ENCODE measurements at regions not wholly inside any gene's neighbourhood (a gene's known extent, or its start where the extent isn't known, plus 50 kb on each side); places are given as distances from the start of the nearest gene placed in this dataset.
"Not testable (repeated sequence)": the region's sequence is repeated elsewhere in the genome, so short reads cannot be mapped to it uniquely, and the experiment has no call there.

DNA sequence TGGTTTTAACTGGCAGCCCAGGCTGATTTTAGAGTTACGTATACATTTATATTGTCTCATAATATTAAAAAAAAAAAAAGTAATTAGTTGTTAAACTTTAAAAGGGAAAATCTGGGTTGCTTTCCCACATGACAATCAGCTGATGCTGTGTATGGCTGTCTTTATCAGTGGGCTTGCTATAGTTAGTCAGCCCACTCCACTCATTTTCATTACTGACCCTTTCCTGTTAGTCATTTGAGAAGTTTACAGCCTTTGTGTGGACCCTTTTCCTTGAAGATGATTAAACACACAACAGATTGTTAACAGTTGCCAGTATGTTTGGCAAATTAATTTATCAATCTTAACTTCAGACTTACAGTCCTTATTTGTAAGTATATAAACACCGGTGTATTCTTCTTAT lies 164.5 kb upstream of the AGR3 start:
- Histone ChIP-seq H4K20me1 (ENCODE audit: insufficient read depth) (no peaks in the 10 kb centered on the region), H3K36me3 (ENCODE audit: insufficient read depth) (no peaks in the 10 kb centered on the region), H3K27ac (no peak overlapping the region), H3K4me1 (ENCODE audit: low read depth, poor library complexity, severe bottlenecking) (no peaks in the 10 kb centered on the region), H3K4me3 (IDR thresholded peaks at IDR 0.05; ENCODE audit: insufficient read depth, low read depth, low read length) (no peak overlapping the region), H3K4me2 (no peak overlapping the region), H3K9ac (no peak overlapping the region), H3K27me3 (ENCODE audit: insufficient read depth, low read depth) (no peaks in the 10 kb centered on the region), H3K79me2 (ENCODE audit: insufficient read depth, low read depth) (no peaks in the 10 kb centered on the region), H2AFZ (ENCODE audit: low read depth) (no peak overlapping the region)
- TF ChIP-seq CTCF (conservative IDR thresholded peaks at IDR 0.05; ENCODE audit: low read depth, low read length) = no peak

GRCh38 chr7:17046666-17047065 lies 164.9 kb upstream of the AGR3 start:
- no peak overlapping the region for H3K27ac ChIP-seq
- no peak for TF ChIP-seq CTCF (conservative IDR thresholded peaks at IDR 0.05; ENCODE audit: low read depth, low read length)
- no peaks in the 10 kb centered on the region for H3K4me1 ChIP-seq (ENCODE audit: low read depth, poor library complexity, severe bottlenecking)
- no peak overlapping the region for H3K4me2 ChIP-seq
- no peak overlapping the region for H2AFZ ChIP-seq (ENCODE audit: low read depth)
- no peaks in the 10 kb centered on the region for H4K20me1 ChIP-seq (ENCODE audit: insufficient read depth)
- H3K36me3 ChIP-seq (ENCODE audit: insufficient read depth) = no peaks in the 10 kb centered on the region
- no peak overlapping the region for H3K4me3 ChIP-seq (IDR thresholded peaks at IDR 0.05; ENCODE audit: insufficient read depth, low read depth, low read length)
- H3K9ac ChIP-seq = no peak overlapping the region
- H3K79me2 ChIP-seq (ENCODE audit: insufficient read depth, low read depth) = no peaks in the 10 kb centered on the region
- no peaks in the 10 kb centered on the region for H3K27me3 ChIP-seq (ENCODE audit: insufficient read depth, low read depth)

DNA sequence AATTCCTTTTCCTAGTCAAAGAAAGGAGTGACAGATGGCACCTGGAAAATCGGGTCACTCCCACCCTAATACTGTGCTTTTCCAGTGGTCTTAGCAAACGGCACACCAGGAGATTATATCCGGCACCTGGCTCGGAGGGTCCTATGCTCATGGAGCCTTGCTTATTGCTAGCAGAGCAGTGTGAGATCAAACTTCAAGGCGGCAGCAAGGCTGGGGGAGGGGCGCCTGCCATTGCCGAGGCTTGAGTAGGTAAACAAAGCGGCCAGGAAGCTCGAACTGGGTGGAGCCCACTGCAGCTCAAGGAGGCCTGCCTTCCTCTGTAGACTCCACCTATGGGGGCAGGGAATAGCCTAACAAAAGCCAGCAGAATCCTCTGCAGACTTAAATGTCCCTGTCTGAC lies 171.4 kb upstream of the AGR3 start:
- not testable (repeated sequence) for H3K27me3 ChIP-seq (ENCODE audit: insufficient read depth, low read depth); H3K36me3 ChIP-seq (ENCODE audit: insufficient read depth); H3K4me3 ChIP-seq (IDR thresholded peaks at IDR 0.05; ENCODE audit: insufficient read depth, low read depth, low read length); H3K9ac ChIP-seq; H2AFZ ChIP-seq (ENCODE audit: low read depth); H3K27ac ChIP-seq; H3K4me1 ChIP-seq (ENCODE audit: low read depth, poor library complexity, severe bottlenecking); H3K79me2 ChIP-seq (ENCODE audit: insufficient read depth, low read depth); H4K20me1 ChIP-seq (ENCODE audit: insufficient read depth); H3K4me2 ChIP-seq

DNA sequence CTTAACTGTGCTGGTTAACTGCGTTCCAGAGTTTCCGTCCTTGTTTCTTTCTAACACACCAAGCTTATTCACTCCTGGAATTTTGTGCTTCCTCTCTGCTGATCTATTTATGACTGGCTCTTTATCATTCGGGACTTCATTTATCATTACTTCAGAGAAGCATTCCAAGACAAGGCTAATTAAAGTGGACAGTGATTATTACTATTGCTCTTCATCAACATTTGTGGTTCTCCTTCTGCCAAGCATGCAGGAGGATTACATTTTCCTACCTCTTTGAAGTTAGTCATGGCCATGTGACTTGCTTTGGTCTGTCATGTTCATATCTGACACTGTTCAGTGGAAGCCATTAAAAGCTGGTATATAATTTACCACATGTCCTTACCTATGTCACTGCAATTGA lies 172.4 kb upstream of the AGR3 start:
- Histone ChIP-seq H3K9ac (no peak overlapping the region), H3K36me3 (ENCODE audit: insufficient read depth) (no peaks in the 10 kb centered on the region), H3K4me1 (ENCODE audit: low read depth, poor library complexity, severe bottlenecking) (no peaks in the 10 kb centered on the region), H3K4me2 (no peak overlapping the region), H2AFZ (ENCODE audit: low read depth) (no peak overlapping the region), H3K27ac (no peak overlapping the region), H3K4me3 (IDR thresholded peaks at IDR 0.05; ENCODE audit: insufficient read depth, low read depth, low read length) (no peak overlapping the region), H3K27me3 (ENCODE audit: insufficient read depth, low read depth) (no peaks in the 10 kb centered on the region), H3K79me2 (ENCODE audit: insufficient read depth, low read depth) (no peaks in the 10 kb centered on the region), H4K20me1 (ENCODE audit: insufficient read depth) (no peaks in the 10 kb centered on the region)
- no peak for TF ChIP-seq CTCF (conservative IDR thresholded peaks at IDR 0.05; ENCODE audit: low read depth, low read length)

DNA sequence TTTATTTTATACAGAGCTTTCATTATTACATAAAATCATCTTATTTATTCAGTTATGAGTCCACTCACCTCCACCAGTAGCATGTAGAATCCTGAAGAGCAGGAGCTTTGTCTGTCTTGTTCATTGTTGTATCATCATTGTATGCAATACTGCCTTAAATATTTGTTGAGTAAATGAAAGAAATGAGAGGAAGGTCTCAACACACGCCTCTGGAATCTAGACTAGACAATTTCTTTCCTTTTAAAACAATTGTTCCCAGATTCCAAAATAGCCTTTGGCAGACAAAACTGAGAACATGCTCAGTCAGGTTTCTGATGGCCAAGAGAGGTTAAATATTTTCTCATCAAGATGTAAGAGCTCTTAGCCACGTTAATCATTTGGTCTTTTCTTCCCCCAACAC lies 173.1 kb upstream of the AGR3 start:
- H3K9ac ChIP-seq = no peak overlapping the region
- H3K36me3 ChIP-seq (ENCODE audit: insufficient read depth) = no peaks in the 10 kb centered on the region
- H3K4me2 ChIP-seq = no peak overlapping the region
- H4K20me1 ChIP-seq (ENCODE audit: insufficient read depth) = no peaks in the 10 kb centered on the region
- H3K4me3 ChIP-seq (IDR thresholded peaks at IDR 0.05; ENCODE audit: insufficient read depth, low read depth, low read length) = no peak overlapping the region
- no peaks in the 10 kb centered on the region for H3K79me2 ChIP-seq (ENCODE audit: insufficient read depth, low read depth)
- no peaks in the 10 kb centered on the region for H3K4me1 ChIP-seq (ENCODE audit: low read depth, poor library complexity, severe bottlenecking)
- no peak overlapping the region for H2AFZ ChIP-seq (ENCODE audit: low read depth)
- no peak for TF ChIP-seq CTCF (conservative IDR thresholded peaks at IDR 0.05; ENCODE audit: low read depth, low read length)
- no peak overlapping the region for H3K27ac ChIP-seq
- H3K27me3 ChIP-seq (ENCODE audit: insufficient read depth, low read depth) = no peaks in the 10 kb centered on the region
